ENCODE measurements at regions not wholly inside any gene's neighbourhood (a gene's known extent, or its start where the extent isn't known, plus 50 kb on each side); places are given as distances from the start of the nearest gene placed in this dataset.
"Not testable (repeated sequence)": the region's sequence is repeated elsewhere in the genome, so short reads cannot be mapped to it uniquely, and the experiment has no call there.

DNA sequence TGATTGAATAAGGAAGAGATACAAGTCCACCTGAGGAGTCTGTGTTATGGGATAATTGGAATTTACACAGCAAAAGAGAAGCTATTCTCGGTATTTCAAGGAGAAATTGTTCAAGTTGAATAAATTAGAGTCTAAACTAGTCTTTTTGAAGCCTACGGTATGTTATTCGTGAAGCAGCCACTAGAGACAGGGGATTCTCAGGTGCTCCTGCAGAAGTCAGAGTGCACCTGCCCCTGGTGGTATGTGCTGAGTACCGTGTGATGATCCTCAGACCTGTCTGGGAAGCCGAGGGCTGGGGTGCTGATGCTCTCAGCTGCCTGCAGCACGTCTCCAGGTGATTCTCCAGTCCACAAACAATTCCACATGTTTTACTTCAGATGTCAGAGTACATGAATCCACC is 1171.7 kb downstream of the RPIA start:
- TF ChIP-seq, protein P1, sequence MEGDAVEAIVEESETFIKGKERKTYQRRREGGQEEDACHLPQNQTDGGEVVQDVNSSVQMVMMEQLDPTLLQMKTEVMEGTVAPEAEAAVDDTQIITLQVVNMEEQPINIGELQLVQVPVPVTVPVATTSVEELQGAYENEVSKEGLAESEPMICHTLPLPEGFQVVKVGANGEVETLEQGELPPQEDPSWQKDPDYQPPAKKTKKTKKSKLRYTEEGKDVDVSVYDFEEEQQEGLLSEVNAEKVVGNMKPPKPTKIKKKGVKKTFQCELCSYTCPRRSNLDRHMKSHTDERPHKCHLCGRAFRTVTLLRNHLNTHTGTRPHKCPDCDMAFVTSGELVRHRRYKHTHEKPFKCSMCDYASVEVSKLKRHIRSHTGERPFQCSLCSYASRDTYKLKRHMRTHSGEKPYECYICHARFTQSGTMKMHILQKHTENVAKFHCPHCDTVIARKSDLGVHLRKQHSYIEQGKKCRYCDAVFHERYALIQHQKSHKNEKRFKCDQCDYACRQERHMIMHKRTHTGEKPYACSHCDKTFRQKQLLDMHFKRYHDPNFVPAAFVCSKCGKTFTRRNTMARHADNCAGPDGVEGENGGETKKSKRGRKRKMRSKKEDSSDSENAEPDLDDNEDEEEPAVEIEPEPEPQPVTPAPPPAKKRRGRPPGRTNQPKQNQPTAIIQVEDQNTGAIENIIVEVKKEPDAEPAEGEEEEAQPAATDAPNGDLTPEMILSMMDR (IDR thresholded peaks at IDR 0.05): not testable (repeated sequence)
- not testable (repeated sequence) for TF ChIP-seq POLR2A, POLR2AphosphoS5 (IDR thresholded peaks at IDR 0.05)
